Psoas muscle (tissue), 7 donors: ENCODE measurements at regions not wholly inside any gene's neighbourhood (a gene's known extent, or its start where the extent isn't known, plus 50 kb on each side); places are given as distances from the start of the nearest gene placed in this dataset.
A peak's percentile ranks its signal among the peaks of the same experiment; 100 is the strongest.

Experiments
- ATAC-seq, 4 donors: fragments of 200-7000 bp; cut with Tn5 transposase; one replicate each; pipeline ENCODE4 v1.9.1; 2020; ENCODE audit warnings: moderate library complexity in 3 of 4, mild to moderate bottlenecking in 2 of 4
- DNase-seq, 2 donors: peaks; one replicate each; pipeline ENCODE4 v3.0.0-alpha.2; 2020
- H3K27ac ChIP-seq: fragments of 200-600 bp; one replicate; pipeline ENCODE4 v1.8.0; 2022
- H3K27me3 ChIP-seq, 3 donors: fragments of 200-600 bp in 1 of 3; one replicate each; pipeline versions ENCODE4 v1.6.1 to v1.8.0; 2013 to 2022; ENCODE audit warnings: low read length in 2 of 3, mild to moderate bottlenecking in 2 of 3, moderate library complexity in 1 of 3; ENCODE audit not compliant: insufficient read depth in 3 of 3
- H3K36me3 ChIP-seq, 2 donors: fragments of 200-600 bp in 1 of 2; one replicate each; pipeline versions ENCODE4 v1.6.1 to v1.8.0; 2013 to 2022; ENCODE audit warnings: low read depth in 1 of 2, mild to moderate bottlenecking in 1 of 2, moderate library complexity in 1 of 2; ENCODE audit not compliant: insufficient read depth in 1 of 2
- H3K4me1 ChIP-seq: fragments of 200-600 bp; one replicate; pipeline ENCODE4 v1.8.0; 2022
- H3K4me3 ChIP-seq: fragments of 200-600 bp; one replicate; pipeline ENCODE4 v1.8.0; 2022; ENCODE audit warnings: mild to moderate bottlenecking
- H3K9me3 ChIP-seq: fragments of 200-600 bp; one replicate; pipeline ENCODE4 v1.8.0; 2022
- CTCF ChIP-seq: fragments of 200-600 bp; IDR thresholded peaks from one replicate; pipeline ENCODE4 v1.8.0; 2022; ENCODE audit warnings: antibody characterized with exemption
- WGBS, 3 donors: extraction: QIAGEN DNeasy Blood & Tissue Kit; methylation state at CpG; one replicate each; pipeline versions ENCODE4 v1.1.6 to v1.1.7; 2013; 5-methylcytosine and 5-hydroxymethylcytosine counted together
- intact Hi-C, 2 donors: fragments of 100-400 bp; cut with DNase I; formaldehyde crosslinking; loops; one replicate each; pipeline versions ENCODE4 v1.11.0 to v1.14.2; 2022
- donor health status: healthy with polysubstance abuse.
- donor health status: DM: no; HTN: no; CAD: no; lungs with moderate emphysema.
- donor health status: Bipolar disorder and iron deficiency.
- donor health status: healthy.
- donor health status: DM: yes; HTN: yes; CAD: no.
- donor health status: DM: no; HTN: no; CAD: no.
- donor health status: DM: yes; HTN: yes; CAD: no.

GRCh38 chr13:37501187-37501586, 97.4 kb downstream of the POSTN start:
- DNase-seq: no peak
- H3K36me3 ChIP-seq: no peaks in the 10 kb centered on the region
- TF ChIP-seq CTCF: no peak
- no peak for ATAC-seq
- H3K4me3 ChIP-seq: no peak overlapping the region
- intact Hi-C loops: no loop called here
- no peaks in the 10 kb centered on the region for H3K9me3 ChIP-seq
- H3K27me3 ChIP-seq: no peaks in the 10 kb centered on the region
- no peak overlapping the region for H3K27ac ChIP-seq
- WGBS, 3 donors: 91 to 93% (median 92%) methylated on average over 2 of the region's 2 CpGs
- no peaks in the 10 kb centered on the region for H3K4me1 ChIP-seq

GRCh38 chr13:37495046-37495445, 103.5 kb downstream of the POSTN start:
- Histone ChIP-seq H3K9me3 (no peaks in the 10 kb centered on the region), H3K36me3 (no peaks in the 10 kb centered on the region), H3K27ac (no peak overlapping the region), H3K27me3 (no peaks in the 10 kb centered on the region), H3K4me1 (no peaks in the 10 kb centered on the region), H3K4me3 (no peak overlapping the region)
- ATAC-seq: peak in 1 of 4 donors; percentile 57
- 11 to 13% (median 12%) methylated on average over 1 of the region's 1 CpG for WGBS, 3 donors
- no peak for DNase-seq
- intact Hi-C loops: loop anchor here in 1 of 2 donors (1.0 kb wide), 1 partner anchor 17 kb away; no protein-coding TSS in a partner anchor
- no peak for TF ChIP-seq CTCF

GRCh38 chr13:37493775-37494174, 104.8 kb downstream of the POSTN start:
- no peak overlapping the region for H3K27ac ChIP-seq
- TF ChIP-seq CTCF: no peak
- no peaks in the 10 kb centered on the region for H3K27me3 ChIP-seq
- intact Hi-C loops: no loop called here
- H3K4me3 ChIP-seq: no peak overlapping the region
- H3K9me3 ChIP-seq: no peaks in the 10 kb centered on the region
- no peaks in the 10 kb centered on the region for H3K36me3 ChIP-seq
- DNase-seq: no peak
- 43 to 55% (median 43%) methylated on average over 3 of the region's 3 CpGs for WGBS, 3 donors
- ATAC-seq: no peak
- H3K4me1 ChIP-seq: no peaks in the 10 kb centered on the region

GRCh38 chr13:37492741-37493514, 105.6 kb downstream of the POSTN start:
- no peak overlapping the region for H3K4me3 ChIP-seq
- no peaks in the 10 kb centered on the region for H3K36me3 ChIP-seq
- H3K27me3 ChIP-seq: no peaks in the 10 kb centered on the region
- ATAC-seq (no peak), DNase-seq (no peak)
- H3K9me3 ChIP-seq: no peaks in the 10 kb centered on the region
- WGBS, 3 donors: 22 to 46% (median 24%) methylated on average over 3 of the region's 3 CpGs
- H3K4me1 ChIP-seq: no peaks in the 10 kb centered on the region
- TF ChIP-seq CTCF: no peak
- H3K27ac ChIP-seq: no peak overlapping the region
- intact Hi-C loops: no loop called here

GRCh38 chr13:37492075-37492474, 106.5 kb downstream of the POSTN start:
- intact Hi-C loops: no loop called here
- ATAC-seq (no peak), DNase-seq (no peak)
- Histone ChIP-seq H3K9me3 (no peaks in the 10 kb centered on the region), H3K27me3 (no peaks in the 10 kb centered on the region), H3K27ac (no peak overlapping the region), H3K4me1 (no peaks in the 10 kb centered on the region), H3K4me3 (no peak overlapping the region), H3K36me3 (no peaks in the 10 kb centered on the region)
- TF ChIP-seq CTCF: no peak
